ACC112 (cell line): ENCODE measurements at regions not wholly inside any gene's neighbourhood (a gene's known extent, or its start where the extent isn't known, plus 50 kb on each side); places are given as distances from the start of the nearest gene placed in this dataset.

Experiments
- H2AFZ ChIP-seq: fragments of 200-600 bp; sonication (generic); one replicate; pipeline ENCODE4 v1.6.0; 2017; ENCODE audit warnings: antibody characterized with exemption, low read length; ENCODE audit not compliant: unreplicated experiment
- H3K27ac ChIP-seq: fragments of 200-600 bp; sonication (generic); 2 replicates; pipeline ENCODE4 v1.5.1; 2014; ENCODE audit warnings: low read depth, mild to moderate bottlenecking, antibody characterized with exemption, low read length, moderate library complexity
- H3K27me3 ChIP-seq: fragments of 200-600 bp; sonication (generic); 2 replicates; pipeline ENCODE4 v1.6.1; 2014; ENCODE audit warnings: mild to moderate bottlenecking, antibody characterized with exemption, low read length, moderate library complexity, mixed read lengths; ENCODE audit not compliant: insufficient read depth
- H3K36me3 ChIP-seq: fragments of 200-600 bp; sonication (generic); 2 replicates; pipeline ENCODE4 v1.6.1; 2016; ENCODE audit warnings: mild to moderate bottlenecking, antibody characterized with exemption, low read length, moderate library complexity, mixed read lengths; ENCODE audit not compliant: insufficient read depth
- H3K4me1 ChIP-seq: fragments of 200-600 bp; sonication (generic); one replicate; pipeline ENCODE4 v1.6.1; 2016; ENCODE audit warnings: low read length, mixed read lengths; ENCODE audit not compliant: insufficient read depth, unreplicated experiment, control insufficient read depth
- H3K4me3 ChIP-seq: fragments of 200-600 bp; sonication (generic); 2 replicates; pipeline ENCODE4 v1.5.1; 2014; ENCODE audit warnings: mild to moderate bottlenecking, low read depth, low read length
- H3K79me2 ChIP-seq: fragments of 200-600 bp; sonication (generic); one replicate; pipeline ENCODE4 v1.6.0; 2016; ENCODE audit warnings: low read length; ENCODE audit not compliant: control insufficient read depth, unreplicated experiment, insufficient read depth

DNA sequence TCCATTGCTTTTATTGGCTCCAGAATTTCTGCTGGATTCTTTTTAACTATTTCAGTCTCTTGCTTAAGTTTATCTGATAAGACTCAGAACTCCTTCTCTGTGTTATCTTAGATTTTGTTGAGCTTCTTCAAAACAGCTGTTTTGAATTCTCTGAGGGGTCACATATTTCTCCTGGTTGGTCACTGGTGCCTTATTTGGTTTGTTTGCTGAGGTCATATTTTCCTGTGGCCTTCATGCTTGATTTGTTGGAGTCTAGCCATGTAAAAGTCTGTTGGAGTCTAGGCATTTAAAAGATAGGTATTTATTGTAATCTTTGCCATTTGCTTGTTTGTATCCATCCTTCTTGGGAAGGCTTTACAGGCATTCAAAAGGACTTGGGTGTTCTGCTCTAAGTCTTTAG lies 398.7 kb downstream of the DSEL start:
- no peaks in the 10 kb centered on the region for H3K27me3 ChIP-seq
- H3K4me1 ChIP-seq = no peaks in the 10 kb centered on the region
- H3K27ac ChIP-seq = no peak overlapping the region
- H3K79me2 ChIP-seq = no peaks in the 10 kb centered on the region
- no peak overlapping the region for H2AFZ ChIP-seq
- no peak overlapping the region for H3K4me3 ChIP-seq
- no peaks in the 10 kb centered on the region for H3K36me3 ChIP-seq

DNA sequence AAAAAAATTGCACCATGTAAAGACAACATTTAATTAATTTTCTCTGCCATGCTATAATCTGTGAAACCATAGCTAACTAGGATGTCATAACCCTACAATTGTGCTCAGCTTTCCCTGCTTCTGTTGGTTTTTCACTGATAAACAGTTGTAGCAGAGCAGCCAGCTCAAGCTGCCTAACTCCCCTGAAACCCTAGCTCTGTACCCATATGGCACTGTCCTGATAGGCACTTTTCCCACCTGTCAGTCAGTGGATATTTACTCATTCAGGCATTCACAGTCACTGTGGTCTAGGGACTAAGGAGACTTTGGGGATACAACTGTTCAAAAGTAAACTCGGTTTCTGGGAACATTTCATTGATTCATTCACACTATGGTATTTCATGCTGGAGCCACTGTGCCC lies 407.0 kb downstream of the DSEL start:
- no peaks in the 10 kb centered on the region for H3K4me1 ChIP-seq
- H2AFZ ChIP-seq = no peak overlapping the region
- no peak overlapping the region for H3K27ac ChIP-seq
- H3K4me3 ChIP-seq = no peak overlapping the region
- no peaks in the 10 kb centered on the region for H3K36me3 ChIP-seq
- no peaks in the 10 kb centered on the region for H3K27me3 ChIP-seq
- no peaks in the 10 kb centered on the region for H3K79me2 ChIP-seq

DNA sequence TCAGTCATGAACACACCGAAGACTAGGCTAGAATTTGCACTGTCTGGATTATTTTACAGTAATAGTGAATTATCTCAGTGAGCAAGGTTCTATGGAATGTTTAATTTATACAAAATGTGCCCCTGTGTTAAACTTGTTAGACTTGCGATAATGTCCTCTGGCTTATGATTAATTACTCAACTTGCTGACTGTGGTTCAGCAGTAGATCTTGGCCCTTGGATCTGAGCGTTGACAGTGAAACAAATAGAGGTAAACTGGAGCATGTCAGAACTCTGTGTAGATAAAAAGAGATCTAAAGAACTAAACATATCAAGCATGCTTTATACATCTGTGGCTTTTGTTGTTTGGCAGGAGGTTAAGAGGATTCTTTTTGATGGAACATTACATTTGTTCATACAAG lies 407.6 kb downstream of the DSEL start:
- Histone ChIP-seq H2AFZ (no peak overlapping the region), H3K4me3 (no peak overlapping the region), H3K27me3 (no peaks in the 10 kb centered on the region), H3K36me3 (no peaks in the 10 kb centered on the region), H3K79me2 (no peaks in the 10 kb centered on the region), H3K4me1 (no peaks in the 10 kb centered on the region), H3K27ac (no peak overlapping the region)

DNA sequence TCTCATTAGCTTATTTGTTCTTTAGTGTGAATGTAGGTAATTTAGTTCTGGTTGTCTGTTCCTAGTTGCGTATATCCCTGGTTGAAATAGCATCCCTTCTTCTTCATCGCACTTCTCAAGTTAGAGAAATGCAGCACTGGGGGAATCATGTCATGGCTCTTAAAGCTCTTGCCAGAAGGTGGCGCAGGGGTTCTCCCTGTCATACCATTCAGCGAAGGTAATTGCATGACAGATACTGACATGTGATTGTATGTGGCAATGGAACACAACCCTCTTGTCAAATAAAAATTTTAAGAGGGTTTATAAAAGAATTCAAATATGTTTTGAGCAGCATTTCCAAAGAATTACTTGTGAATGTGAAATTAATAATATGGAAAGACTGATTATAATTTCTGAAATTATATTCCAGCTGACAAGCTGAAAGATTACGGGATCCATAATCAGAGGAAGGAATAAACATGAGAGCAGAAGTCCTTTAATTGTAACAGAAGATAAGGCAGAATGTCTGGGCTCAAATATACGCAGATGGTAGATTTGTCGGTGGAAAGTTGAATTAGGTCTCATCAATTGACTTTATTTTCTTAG lies 411.7 kb downstream of the DSEL start:
- Histone ChIP-seq H3K4me3 (peak overlapping the region; percentile 57), H3K4me1 (no peaks in the 10 kb centered on the region)

DNA sequence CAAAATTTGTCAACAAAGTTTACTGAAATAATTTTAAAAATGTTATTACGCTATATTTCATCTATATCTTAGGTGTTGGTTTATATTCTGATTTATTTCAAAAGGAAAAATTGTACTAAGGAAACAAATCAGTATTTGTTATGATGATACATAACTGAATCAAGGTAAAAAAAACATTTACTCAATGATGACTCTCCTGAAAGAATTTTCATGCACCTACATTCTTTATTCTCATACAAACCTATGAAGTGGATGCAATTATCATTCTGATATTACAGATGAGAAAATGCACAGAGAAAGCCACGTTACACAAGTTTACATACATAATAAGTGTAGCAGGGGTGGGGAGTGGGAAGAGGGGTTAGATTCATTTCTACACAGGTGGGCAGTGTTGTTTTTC lies 422.4 kb downstream of the DSEL start:
- Histone ChIP-seq H3K4me1 (no peaks in the 10 kb centered on the region), H3K27ac (no peak overlapping the region), H3K4me3 (no peak overlapping the region), H3K79me2 (no peaks in the 10 kb centered on the region), H3K36me3 (no peaks in the 10 kb centered on the region), H2AFZ (no peak overlapping the region), H3K27me3 (no peaks in the 10 kb centered on the region)

More for the DNA sequence above, 411.7 kb downstream of the DSEL start:
- no peaks in the 10 kb centered on the region for H3K36me3 ChIP-seq
- peak overlapping the region; percentile 67 for H2AFZ ChIP-seq
- H3K79me2 ChIP-seq = no peaks in the 10 kb centered on the region
- no peaks in the 10 kb centered on the region for H3K27me3 ChIP-seq
- no peak overlapping the region for H3K27ac ChIP-seq

DNA sequence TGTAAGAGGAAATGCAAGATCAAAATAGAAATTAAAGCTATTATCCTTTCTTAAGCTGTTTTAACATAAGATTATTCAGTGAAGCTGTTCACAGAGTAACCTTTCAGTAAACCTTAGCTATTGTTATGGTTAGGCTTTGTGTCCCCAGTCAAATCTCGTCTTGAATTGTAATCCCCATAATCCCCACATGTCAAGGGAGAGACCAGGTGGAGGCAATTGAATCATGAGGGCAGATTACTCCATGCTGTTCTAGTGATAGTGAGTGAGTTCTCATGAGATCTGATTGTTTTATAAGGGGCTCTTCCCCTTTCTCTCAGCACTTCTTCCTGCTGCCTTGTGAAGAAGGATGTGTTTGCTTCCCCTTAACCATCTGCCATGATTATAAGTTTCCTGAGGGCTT lies 424.4 kb downstream of the DSEL start:
- H3K27ac ChIP-seq = no peak overlapping the region
- H3K4me3 ChIP-seq = no peak overlapping the region

DNA sequence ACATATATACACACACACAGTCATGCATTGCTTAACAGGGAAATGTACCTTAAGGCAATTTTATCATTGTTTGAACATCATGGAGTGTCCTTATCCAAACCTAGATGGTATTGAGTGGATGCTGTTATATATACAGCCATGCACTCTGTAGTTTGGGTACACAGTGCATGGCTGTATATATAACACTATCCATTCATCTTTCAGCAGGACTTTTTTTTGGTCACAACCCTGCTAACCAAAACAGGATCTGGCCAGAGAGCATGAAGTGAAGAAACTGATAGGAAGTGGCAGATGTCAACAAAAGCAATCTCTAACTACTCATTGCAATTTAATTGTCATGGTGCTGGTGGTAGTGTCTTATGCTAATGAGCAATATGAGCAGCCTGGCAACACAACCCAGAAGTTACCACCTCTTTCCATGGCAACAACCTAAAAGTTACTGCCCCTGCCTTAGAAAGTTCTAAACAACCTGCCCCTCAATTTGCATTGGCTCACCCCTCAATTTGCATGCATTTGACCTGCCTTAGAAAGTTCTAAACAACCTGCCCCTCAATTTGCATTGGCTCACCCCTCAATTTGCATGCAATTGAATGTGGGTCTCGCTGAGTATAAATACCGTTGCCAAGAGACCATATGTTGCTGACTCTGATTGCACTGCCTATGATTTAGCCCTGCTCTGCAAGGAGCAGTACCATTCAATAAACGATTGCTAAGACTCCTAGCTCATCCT lies 434.9 kb downstream of the DSEL start:
- Histone ChIP-seq H3K4me3 (no peak overlapping the region), H3K27ac (no peak overlapping the region), H3K36me3 (no peaks in the 10 kb centered on the region), H3K27me3 (peaks cover 4% of the 10 kb centered on the region; the same call in 1 of the 2 replicates), H2AFZ (no peak overlapping the region), H3K79me2 (no peaks in the 10 kb centered on the region), H3K4me1 (no peaks in the 10 kb centered on the region)

More for the DNA sequence above, 424.4 kb downstream of the DSEL start:
- no peaks in the 10 kb centered on the region for H3K36me3 ChIP-seq
- no peaks in the 10 kb centered on the region for H3K4me1 ChIP-seq
- no peak overlapping the region for H2AFZ ChIP-seq
- H3K79me2 ChIP-seq = no peaks in the 10 kb centered on the region
- H3K27me3 ChIP-seq = no peaks in the 10 kb centered on the region

DNA sequence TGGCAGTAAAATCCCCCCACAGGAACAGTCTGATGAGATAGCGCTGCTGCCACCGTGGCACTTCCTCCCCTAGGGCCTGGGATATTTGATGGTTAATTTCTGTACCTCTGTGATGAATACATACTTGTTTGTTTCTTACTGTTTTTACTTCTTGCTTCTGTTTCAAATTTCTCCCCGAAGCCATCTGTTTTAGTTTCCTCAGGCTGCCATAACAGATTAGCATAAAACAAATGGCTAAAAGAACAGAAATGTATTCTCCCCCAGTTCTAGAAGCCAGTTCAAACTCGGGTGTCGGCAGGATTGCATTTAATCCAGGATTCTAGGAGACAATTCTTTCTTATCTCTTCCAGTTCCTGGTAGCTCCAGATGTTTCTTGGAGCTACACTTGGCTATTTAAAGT lies 435.9 kb downstream of the DSEL start:
- no peak overlapping the region for H3K27ac ChIP-seq
- H3K36me3 ChIP-seq = no peaks in the 10 kb centered on the region
- H3K4me3 ChIP-seq = no peak overlapping the region

DNA sequence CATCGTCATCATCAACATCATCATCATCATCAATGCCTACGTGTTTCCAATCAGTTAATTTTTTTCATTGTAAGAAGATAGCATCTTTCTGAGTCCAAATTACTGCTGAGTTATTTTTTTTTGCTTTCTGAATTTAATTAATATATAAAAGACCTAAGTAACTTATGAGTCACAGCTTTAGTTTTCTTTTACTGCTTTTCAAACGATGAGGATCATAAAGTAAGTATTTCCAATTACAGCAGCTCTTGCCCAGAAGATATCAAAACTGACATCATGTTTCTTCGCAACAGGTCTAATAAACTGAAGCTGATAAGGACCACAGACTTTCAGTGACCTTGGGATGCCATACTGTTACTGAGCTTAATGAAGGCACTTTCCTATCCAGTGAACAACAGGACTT lies 442.2 kb downstream of the DSEL start:
- Histone ChIP-seq H3K36me3 (no peaks in the 10 kb centered on the region), H3K4me3 (no peak overlapping the region), H2AFZ (no peak overlapping the region), H3K79me2 (no peaks in the 10 kb centered on the region), H3K27me3 (peaks cover 4% of the 10 kb centered on the region; the same call in 1 of the 2 replicates), H3K27ac (no peak overlapping the region), H3K4me1 (no peaks in the 10 kb centered on the region)

More for the DNA sequence above, 435.9 kb downstream of the DSEL start:
- Histone ChIP-seq H3K27me3 (peaks cover 4% of the 10 kb centered on the region; the same call in 1 of the 2 replicates), H2AFZ (no peak overlapping the region), H3K4me1 (no peaks in the 10 kb centered on the region), H3K79me2 (no peaks in the 10 kb centered on the region)

DNA sequence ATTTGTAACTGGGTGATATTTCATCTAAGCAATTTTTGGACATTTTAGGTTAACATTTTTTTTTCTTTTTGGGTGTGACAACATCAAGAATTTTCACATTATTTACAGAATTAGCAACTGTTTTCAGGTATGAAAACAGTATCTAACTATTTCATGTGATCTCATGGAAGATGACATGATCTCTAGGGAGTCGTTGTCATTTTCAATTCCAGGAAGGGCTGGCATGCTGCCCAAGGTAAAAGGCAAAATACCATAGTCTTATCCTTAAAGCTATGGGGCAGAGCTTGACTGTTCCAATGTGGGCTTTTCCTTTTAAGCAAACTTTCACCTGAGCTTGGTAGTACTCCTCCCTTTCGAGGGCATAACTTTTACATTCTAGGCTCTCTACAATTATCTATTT lies 443.7 kb downstream of the DSEL start:
- no peaks in the 10 kb centered on the region for H3K4me1 ChIP-seq
- no peak overlapping the region for H2AFZ ChIP-seq
- no peak overlapping the region for H3K4me3 ChIP-seq
- no peaks in the 10 kb centered on the region for H3K79me2 ChIP-seq
- H3K27ac ChIP-seq = no peak overlapping the region
- H3K36me3 ChIP-seq = no peaks in the 10 kb centered on the region
- H3K27me3 ChIP-seq = no peaks in the 10 kb centered on the region

DNA sequence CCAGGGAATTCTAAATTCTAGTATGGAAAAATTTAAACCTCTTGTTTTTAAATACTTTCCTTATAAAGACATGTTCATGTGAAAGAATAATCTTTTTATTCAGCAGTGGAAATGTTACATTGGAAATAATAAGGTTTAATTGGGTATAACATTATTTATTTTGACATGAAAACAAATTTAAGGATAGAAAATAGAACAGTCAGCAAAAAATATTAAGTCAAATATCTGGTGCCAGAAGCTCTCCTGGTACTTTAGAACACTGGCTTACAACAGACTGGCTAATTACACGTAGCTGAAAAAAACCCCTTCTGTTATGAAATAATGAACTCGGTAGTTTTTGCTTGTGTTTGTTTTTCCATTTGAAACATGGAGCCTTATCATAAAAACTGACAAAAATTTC lies 447.9 kb downstream of the DSEL start:
- Histone ChIP-seq H3K36me3 (no peaks in the 10 kb centered on the region), H3K79me2 (no peaks in the 10 kb centered on the region), H2AFZ (peak overlapping the region; percentile 6), H3K4me3 (no peak overlapping the region), H3K27me3 (no peaks in the 10 kb centered on the region), H3K27ac (no peak overlapping the region), H3K4me1 (no peaks in the 10 kb centered on the region)
